ENCODE measurements at regions not wholly inside any gene's neighbourhood (a gene's known extent, or its start where the extent isn't known, plus 50 kb on each side); places are given as distances from the start of the nearest gene placed in this dataset.

DNA sequence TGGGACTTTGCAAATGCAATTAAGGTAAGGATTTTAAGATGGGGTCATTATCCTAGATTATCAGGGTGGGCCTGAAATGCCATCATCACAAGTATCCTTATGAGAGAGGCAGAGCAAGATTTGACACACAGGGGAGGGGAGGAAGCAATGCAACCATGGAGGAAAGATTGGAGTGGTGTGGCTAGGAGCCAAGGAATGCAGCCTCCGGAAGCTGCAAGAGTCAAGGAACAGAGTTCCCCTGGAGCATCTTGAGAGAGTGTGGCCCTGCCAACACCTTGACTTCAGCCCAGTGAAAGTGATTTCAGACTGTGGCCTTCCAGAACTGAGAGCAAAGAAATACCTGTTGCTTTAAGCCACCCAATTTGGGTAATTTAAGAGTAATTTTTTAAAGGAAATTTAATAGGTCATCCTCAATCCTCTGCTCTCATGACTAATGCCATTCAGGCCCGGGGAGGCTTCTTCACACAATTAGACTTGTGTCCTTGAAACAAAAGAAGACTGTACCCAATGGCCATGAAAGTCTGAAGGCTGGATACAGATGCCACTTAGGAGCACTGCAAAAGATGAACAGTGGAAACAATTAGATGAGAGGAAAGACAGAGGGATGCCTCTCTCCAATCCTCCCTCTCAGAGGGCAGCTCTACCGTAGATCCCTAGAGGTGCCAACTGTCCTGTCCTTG, 250.3 kb upstream of the ID2 start:
- Histone ChIP-seq H3K36me3 (ENCODE audit: control insufficient read depth in 3 of 3, insufficient read depth in 3 of 3, low read length in 3 of 3) (no peaks in the 10 kb centered on the region), H3K27ac (ENCODE audit: low read depth, low read length) (no peak overlapping the region), H3K9ac (ENCODE audit: low read depth in 1 of 3, low read length in 3 of 3) (no peak overlapping the region), H3K4me1 (ENCODE audit: control insufficient read depth in 3 of 3, insufficient read depth in 3 of 3, low read length in 3 of 3) (no peaks in the 10 kb centered on the region), H3K27me3 (ENCODE audit: control insufficient read depth in 3 of 3, insufficient read depth in 3 of 3, low read length in 3 of 3) (no peaks in the 10 kb centered on the region), H3K4me3 (ENCODE audit: low read length in 3 of 3) (no peak overlapping the region), H3K9me3 (ENCODE audit: control insufficient read depth in 3 of 3, low read length in 3 of 3) (no peaks in the 10 kb centered on the region)

DNA sequence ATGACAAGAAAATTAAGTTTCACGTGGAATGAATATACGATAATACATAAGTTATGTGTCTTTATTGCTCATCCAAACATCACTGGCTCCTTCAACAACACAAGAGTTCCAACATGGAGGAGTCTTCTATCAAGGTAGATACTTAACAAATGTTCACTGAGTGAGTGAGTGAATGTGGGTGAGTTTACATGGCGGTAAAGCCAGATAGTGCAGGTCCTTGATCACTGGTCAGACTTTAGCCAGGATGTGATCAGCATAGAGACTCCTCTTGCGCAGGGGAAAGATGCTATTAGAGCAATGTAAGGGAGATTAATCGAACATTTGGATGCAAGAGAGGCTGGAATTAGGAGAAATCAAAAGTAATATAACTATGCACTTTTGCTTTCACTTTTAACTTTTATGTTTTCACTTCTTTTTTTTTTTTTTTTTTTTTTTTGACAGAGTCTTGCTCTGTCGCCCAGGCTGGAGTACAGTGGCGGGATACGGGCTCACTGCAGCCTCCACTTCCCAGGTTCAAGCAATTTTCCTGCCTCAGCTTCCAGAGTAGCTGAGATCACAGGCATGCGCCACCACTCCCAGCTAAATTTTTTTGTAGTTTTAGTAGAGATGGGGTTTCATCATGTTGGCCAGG, 249.0 kb upstream of the ID2 start:
- Histone ChIP-seq H3K27me3 (ENCODE audit: control insufficient read depth in 3 of 3, insufficient read depth in 3 of 3, low read length in 3 of 3) (no peaks in the 10 kb centered on the region), H3K4me1 (ENCODE audit: control insufficient read depth in 3 of 3, insufficient read depth in 3 of 3, low read length in 3 of 3) (peaks cover 0 to 3% (median 3%) of the 10 kb centered on the region in 3 donors), H3K9ac (ENCODE audit: low read depth in 1 of 3, low read length in 3 of 3) (no peak overlapping the region), H3K27ac (ENCODE audit: low read depth, low read length) (no peak overlapping the region), H3K4me3 (ENCODE audit: low read length in 3 of 3) (no peak overlapping the region), H3K9me3 (ENCODE audit: control insufficient read depth in 3 of 3, low read length in 3 of 3) (no peaks in the 10 kb centered on the region), H3K36me3 (ENCODE audit: control insufficient read depth in 3 of 3, insufficient read depth in 3 of 3, low read length in 3 of 3) (no peaks in the 10 kb centered on the region)

DNA sequence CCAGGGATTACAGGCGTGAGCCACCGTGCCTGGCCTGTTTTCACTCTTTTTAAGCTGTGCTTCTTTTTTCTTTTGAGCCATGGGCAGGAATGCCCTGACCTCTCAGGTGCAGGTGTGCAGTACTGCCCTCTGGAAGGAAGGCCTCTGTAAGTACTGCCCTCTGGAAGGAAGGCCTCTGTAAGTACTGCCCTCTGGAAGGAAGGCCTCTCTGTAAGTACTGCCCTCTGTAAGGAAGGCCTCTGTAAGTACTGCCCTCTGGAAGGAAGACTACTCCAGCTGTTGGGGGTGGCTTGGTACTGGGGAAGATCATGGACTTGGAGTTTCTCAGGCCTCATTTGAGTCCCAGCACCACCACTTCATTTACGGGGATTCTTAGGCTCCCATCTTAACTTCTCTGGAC, 248.5 kb upstream of the ID2 start:
- Histone ChIP-seq H3K27ac (ENCODE audit: low read depth, low read length) (no peak overlapping the region), H3K4me3 (ENCODE audit: low read length in 3 of 3) (no peak overlapping the region), H3K9ac (ENCODE audit: low read depth in 1 of 3, low read length in 3 of 3) (no peak overlapping the region), H3K36me3 (ENCODE audit: control insufficient read depth in 3 of 3, insufficient read depth in 3 of 3, low read length in 3 of 3) (no peaks in the 10 kb centered on the region), H3K9me3 (ENCODE audit: control insufficient read depth in 3 of 3, low read length in 3 of 3) (no peaks in the 10 kb centered on the region), H3K27me3 (ENCODE audit: control insufficient read depth in 3 of 3, insufficient read depth in 3 of 3, low read length in 3 of 3) (no peaks in the 10 kb centered on the region), H3K4me1 (ENCODE audit: control insufficient read depth in 3 of 3, insufficient read depth in 3 of 3, low read length in 3 of 3) (peaks cover 0 to 4% (median 3%) of the 10 kb centered on the region in 3 donors)

DNA sequence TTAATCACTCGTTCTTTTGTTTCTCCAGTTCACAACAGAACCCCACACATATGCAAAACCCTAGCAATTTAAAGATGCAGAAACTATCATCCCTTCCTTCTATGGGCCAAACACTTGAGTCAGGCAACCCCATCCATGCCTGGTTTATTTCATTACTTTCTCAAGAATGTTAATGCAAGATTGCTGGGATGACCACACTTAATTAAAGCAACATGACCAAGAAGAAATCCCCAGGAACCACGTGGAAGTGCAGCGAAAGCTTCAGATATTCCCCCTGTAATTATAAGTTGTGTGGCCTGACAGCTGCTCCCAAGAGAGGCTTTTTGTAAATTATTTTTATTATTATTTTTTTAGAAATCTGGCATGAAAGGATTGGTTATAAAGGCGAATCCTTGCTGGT, 246.2 kb upstream of the ID2 start:
- no peaks in the 10 kb centered on the region for H3K27me3 ChIP-seq (ENCODE audit: control insufficient read depth in 3 of 3, insufficient read depth in 3 of 3, low read length in 3 of 3)
- no peak overlapping the region for H3K9ac ChIP-seq (ENCODE audit: low read depth in 1 of 3, low read length in 3 of 3)
- no peak overlapping the region for H3K27ac ChIP-seq (ENCODE audit: low read depth, low read length)
- H3K4me3 ChIP-seq (ENCODE audit: low read length in 3 of 3) = no peak overlapping the region
- H3K36me3 ChIP-seq (ENCODE audit: control insufficient read depth in 3 of 3, insufficient read depth in 3 of 3, low read length in 3 of 3) = no peaks in the 10 kb centered on the region
- no peaks in the 10 kb centered on the region for H3K9me3 ChIP-seq (ENCODE audit: control insufficient read depth in 3 of 3, low read length in 3 of 3)
- peaks cover 0 to 12% (median 10%) of the 10 kb centered on the region in 3 donors for H3K4me1 ChIP-seq (ENCODE audit: control insufficient read depth in 3 of 3, insufficient read depth in 3 of 3, low read length in 3 of 3)

DNA sequence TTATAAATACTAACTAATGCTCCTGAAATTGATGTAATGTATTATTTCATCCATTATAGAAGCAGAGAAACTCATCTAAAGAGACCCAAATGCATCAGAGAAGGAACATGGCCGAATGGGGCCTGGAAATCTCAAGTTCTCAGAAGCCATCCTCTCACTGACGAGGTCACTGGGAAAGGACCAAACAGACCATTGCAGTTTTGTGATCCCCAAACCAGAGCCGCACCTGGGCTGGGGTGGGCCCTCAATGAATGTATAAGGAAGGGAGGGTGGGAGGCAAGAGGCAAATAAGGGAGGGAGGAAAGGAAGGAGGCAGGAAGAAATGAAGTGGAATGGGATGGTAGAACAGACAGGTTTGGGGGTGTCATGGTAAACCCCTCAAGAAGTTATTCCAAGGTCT, 245.3 kb upstream of the ID2 start:
- Histone ChIP-seq H3K4me1 (ENCODE audit: control insufficient read depth in 3 of 3, insufficient read depth in 3 of 3, low read length in 3 of 3) (peaks cover 0 to 12% (median 10%) of the 10 kb centered on the region in 3 donors), H3K9ac (ENCODE audit: low read depth in 1 of 3, low read length in 3 of 3) (no peak overlapping the region), H3K27ac (ENCODE audit: low read depth, low read length) (no peak overlapping the region), H3K4me3 (ENCODE audit: low read length in 3 of 3) (no peak overlapping the region), H3K9me3 (ENCODE audit: control insufficient read depth in 3 of 3, low read length in 3 of 3) (no peaks in the 10 kb centered on the region), H3K27me3 (ENCODE audit: control insufficient read depth in 3 of 3, insufficient read depth in 3 of 3, low read length in 3 of 3) (no peaks in the 10 kb centered on the region), H3K36me3 (ENCODE audit: control insufficient read depth in 3 of 3, insufficient read depth in 3 of 3, low read length in 3 of 3) (no peaks in the 10 kb centered on the region)

DNA sequence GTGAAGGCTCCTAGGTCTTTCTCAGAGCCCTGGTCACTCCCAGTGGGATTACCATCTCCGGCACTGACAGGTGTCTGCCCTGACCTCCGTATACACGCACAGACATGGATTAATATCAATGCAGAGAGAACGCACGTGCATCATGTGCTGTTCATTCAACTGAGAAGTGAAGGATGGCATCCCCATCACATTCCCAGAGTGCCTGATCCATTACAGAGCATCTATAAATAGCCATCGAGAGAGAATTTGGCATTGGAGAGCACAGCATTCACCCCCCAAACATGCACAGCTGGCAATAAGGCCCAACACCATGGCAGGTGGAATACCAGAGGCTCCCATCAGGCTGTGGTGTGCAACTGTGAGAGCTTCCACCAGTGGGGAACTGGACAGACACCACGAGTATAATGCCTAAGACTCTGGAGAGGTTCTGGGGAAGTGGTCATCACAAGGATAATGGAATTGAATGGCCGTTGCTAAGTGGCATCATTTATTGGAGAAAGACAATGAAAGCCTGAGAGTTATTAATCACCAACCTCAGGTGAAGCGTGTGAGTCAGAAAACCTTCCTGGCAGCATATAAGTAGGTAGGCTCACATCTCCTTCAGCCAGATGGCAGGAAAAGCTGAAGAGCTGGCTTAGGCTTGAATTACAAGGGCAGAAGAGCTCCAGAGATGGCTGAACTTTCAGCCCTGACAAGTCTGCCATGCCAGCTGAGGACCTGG, 244.5 kb upstream of the ID2 start:
- Histone ChIP-seq H3K4me1 (ENCODE audit: control insufficient read depth in 3 of 3, insufficient read depth in 3 of 3, low read length in 3 of 3) (peaks cover 0 to 12% (median 10%) of the 10 kb centered on the region in 3 donors), H3K9me3 (ENCODE audit: control insufficient read depth in 3 of 3, low read length in 3 of 3) (no peaks in the 10 kb centered on the region), H3K27ac (ENCODE audit: low read depth, low read length) (no peak overlapping the region), H3K4me3 (ENCODE audit: low read length in 3 of 3) (no peak overlapping the region), H3K27me3 (ENCODE audit: control insufficient read depth in 3 of 3, insufficient read depth in 3 of 3, low read length in 3 of 3) (no peaks in the 10 kb centered on the region), H3K9ac (ENCODE audit: low read depth in 1 of 3, low read length in 3 of 3) (no peak overlapping the region), H3K36me3 (ENCODE audit: control insufficient read depth in 3 of 3, insufficient read depth in 3 of 3, low read length in 3 of 3) (no peaks in the 10 kb centered on the region)

DNA sequence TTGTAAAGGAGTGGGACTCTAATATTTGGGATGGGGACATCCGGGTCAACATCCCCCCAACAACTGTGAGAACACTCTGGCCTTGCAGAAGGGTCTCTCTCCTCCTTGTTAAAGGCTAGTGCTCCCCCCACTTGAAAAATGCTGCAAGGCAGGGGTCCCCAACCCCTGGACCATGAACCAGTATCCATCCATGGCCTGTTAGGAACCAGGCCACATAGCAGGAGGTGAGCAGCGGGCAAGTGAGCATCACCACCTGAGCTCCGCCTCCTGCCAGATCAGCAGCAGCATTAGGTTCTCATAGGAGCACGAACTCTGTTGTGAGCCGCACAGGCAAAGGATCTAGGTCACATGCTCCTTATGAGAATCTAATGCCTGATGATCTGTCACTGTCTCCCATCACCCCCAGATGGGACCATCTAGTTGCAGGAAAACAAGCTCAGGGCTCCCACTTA, 243.9 kb upstream of the ID2 start:
- no peaks in the 10 kb centered on the region for H3K36me3 ChIP-seq (ENCODE audit: control insufficient read depth in 3 of 3, insufficient read depth in 3 of 3, low read length in 3 of 3)
- H3K4me3 ChIP-seq (ENCODE audit: low read length in 3 of 3) = no peak overlapping the region
- H3K4me1 ChIP-seq (ENCODE audit: control insufficient read depth in 3 of 3, insufficient read depth in 3 of 3, low read length in 3 of 3) = peaks cover 0 to 12% (median 10%) of the 10 kb centered on the region in 3 donors
- no peaks in the 10 kb centered on the region for H3K9me3 ChIP-seq (ENCODE audit: control insufficient read depth in 3 of 3, low read length in 3 of 3)
- no peak overlapping the region for H3K9ac ChIP-seq (ENCODE audit: low read depth in 1 of 3, low read length in 3 of 3)
- no peaks in the 10 kb centered on the region for H3K27me3 ChIP-seq (ENCODE audit: control insufficient read depth in 3 of 3, insufficient read depth in 3 of 3, low read length in 3 of 3)
- no peak overlapping the region for H3K27ac ChIP-seq (ENCODE audit: low read depth, low read length)

DNA sequence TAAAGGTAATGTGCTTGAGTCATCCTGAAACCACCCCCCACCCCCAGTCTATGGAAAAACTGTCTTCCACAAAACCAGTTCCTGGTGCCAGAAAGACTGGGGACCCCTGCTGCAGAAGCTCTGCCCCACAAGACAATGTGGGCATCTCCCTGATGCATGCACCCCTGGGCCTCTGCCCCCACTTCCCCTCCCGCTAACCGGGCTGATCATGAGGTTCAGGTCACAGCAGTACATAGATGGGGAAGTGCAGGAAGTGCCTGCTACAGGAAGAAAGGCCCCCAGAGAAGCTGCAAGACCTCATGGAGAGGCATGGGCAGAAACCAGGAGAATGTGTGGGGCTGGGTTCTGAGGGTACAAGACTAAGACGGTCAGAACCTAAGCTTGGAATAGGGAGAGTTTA, 243.4 kb upstream of the ID2 start:
- no peaks in the 10 kb centered on the region for H3K36me3 ChIP-seq (ENCODE audit: control insufficient read depth in 3 of 3, insufficient read depth in 3 of 3, low read length in 3 of 3)
- H3K27ac ChIP-seq (ENCODE audit: low read depth, low read length) = no peak overlapping the region
- H3K4me3 ChIP-seq (ENCODE audit: low read length in 3 of 3) = peak overlapping the region in 1 of 3 donors; percentile 29
- peak overlapping the region in 1 of 3 donors; percentile 54 for H3K9ac ChIP-seq (ENCODE audit: low read depth in 1 of 3, low read length in 3 of 3)
- H3K9me3 ChIP-seq (ENCODE audit: control insufficient read depth in 3 of 3, low read length in 3 of 3) = no peaks in the 10 kb centered on the region
- peaks cover 0 to 12% (median 10%) of the 10 kb centered on the region in 3 donors for H3K4me1 ChIP-seq (ENCODE audit: control insufficient read depth in 3 of 3, insufficient read depth in 3 of 3, low read length in 3 of 3)
- H3K27me3 ChIP-seq (ENCODE audit: control insufficient read depth in 3 of 3, insufficient read depth in 3 of 3, low read length in 3 of 3) = no peaks in the 10 kb centered on the region

DNA sequence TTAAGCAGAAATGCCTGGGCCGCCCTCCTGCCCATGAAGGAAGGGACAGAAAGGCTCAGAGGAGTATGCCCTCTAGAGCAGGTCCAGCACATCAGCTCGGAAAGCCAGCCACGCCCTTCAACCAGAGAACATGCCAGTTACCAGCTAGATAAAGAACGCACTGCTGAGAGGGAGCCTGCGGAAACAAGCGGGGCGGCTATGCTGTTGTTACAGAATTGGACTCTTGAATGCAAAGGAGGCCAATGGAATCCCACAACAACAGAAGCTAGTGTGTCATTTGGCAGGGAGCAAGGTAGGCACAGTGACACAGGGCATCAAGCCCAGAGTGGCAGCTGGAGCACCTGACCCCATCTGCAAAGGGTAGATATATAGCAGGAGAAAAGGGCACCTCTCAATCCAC, 242.9 kb upstream of the ID2 start:
- peak overlapping the region in 1 of 3 donors; percentile 54 for H3K9ac ChIP-seq (ENCODE audit: low read depth in 1 of 3, low read length in 3 of 3)
- H3K27ac ChIP-seq (ENCODE audit: low read depth, low read length) = no peak overlapping the region
- peaks cover 0 to 12% (median 10%) of the 10 kb centered on the region in 3 donors for H3K4me1 ChIP-seq (ENCODE audit: control insufficient read depth in 3 of 3, insufficient read depth in 3 of 3, low read length in 3 of 3)
- no peak overlapping the region for H3K4me3 ChIP-seq (ENCODE audit: low read length in 3 of 3)
- H3K27me3 ChIP-seq (ENCODE audit: control insufficient read depth in 3 of 3, insufficient read depth in 3 of 3, low read length in 3 of 3) = no peaks in the 10 kb centered on the region
- H3K36me3 ChIP-seq (ENCODE audit: control insufficient read depth in 3 of 3, insufficient read depth in 3 of 3, low read length in 3 of 3) = no peaks in the 10 kb centered on the region
- no peaks in the 10 kb centered on the region for H3K9me3 ChIP-seq (ENCODE audit: control insufficient read depth in 3 of 3, low read length in 3 of 3)
